Ishikawa (cell line): ENCODE measurements at regions not wholly inside any gene's neighbourhood (a gene's known extent, or its start where the extent isn't known, plus 50 kb on each side); places are given as distances from the start of the nearest gene placed in this dataset.

Experiments
- CEBPB ChIP-seq: IDR thresholded peaks from 2 replicates; pipeline ENCODE4 v1.6.1; 2012
- CREB1 ChIP-seq: IDR thresholded peaks from 2 replicates; pipeline ENCODE4 v1.6.1; 2012; ENCODE audit warnings: low read depth
- EGR1 ChIP-seq: IDR thresholded peaks from 2 replicates; pipeline ENCODE4 v1.6.1; 2012
- EP300 ChIP-seq: IDR thresholded peaks from 2 replicates; pipeline ENCODE4 v1.6.1; 2012; ENCODE audit warnings: borderline replicate concordance
- FOXM1 ChIP-seq: IDR thresholded peaks from 2 replicates; pipeline ENCODE4 v1.6.1; 2012; ENCODE audit warnings: low read depth, borderline replicate concordance
- MAX ChIP-seq: IDR thresholded peaks from 2 replicates; pipeline ENCODE4 v1.6.1; 2012
- NFIC ChIP-seq: IDR thresholded peaks from 2 replicates; pipeline ENCODE4 v1.6.1; 2012
- RAD21 ChIP-seq: IDR thresholded peaks from 2 replicates; pipeline ENCODE4 v1.6.1; 2012; ENCODE audit warnings: low read depth
- REST ChIP-seq: IDR thresholded peaks from 2 replicates; pipeline ENCODE4 v1.6.1; 2012; ENCODE audit warnings: low read depth, mild to moderate bottlenecking
- TAF1 ChIP-seq: IDR thresholded peaks from 2 replicates; pipeline ENCODE4 v1.6.1; 2012; ENCODE audit warnings: low read depth, mild to moderate bottlenecking
- TCF12 ChIP-seq: IDR thresholded peaks from 2 replicates; pipeline ENCODE4 v1.6.1; 2012; ENCODE audit warnings: low read depth
- TEAD4 ChIP-seq: IDR thresholded peaks from 2 replicates; pipeline ENCODE4 v1.6.1; 2012
- USF1 ChIP-seq: IDR thresholded peaks from 2 replicates; pipeline ENCODE4 v1.6.1; 2012
- YY1 ChIP-seq: IDR thresholded peaks from 2 replicates; pipeline ENCODE4 v1.6.1; 2012; ENCODE audit warnings: low read depth
- ZBTB7A ChIP-seq: IDR thresholded peaks from 2 replicates; pipeline ENCODE4 v1.6.1; 2012; ENCODE audit warnings: low read depth

- TF ChIP-seq RAD21 (no peak), TEAD4 (no peak)
These were observed 237.3 kb upstream of the SALL3 start for GRCh38 chr18:78742218-78742745.

- TF ChIP-seq YY1: no peak
- no peak for TF ChIP-seq CEBPB
- TF ChIP-seq RAD21: no peak
- TF ChIP-seq EGR1: no peak
- no peak for TF ChIP-seq FOXM1
- no peak for TF ChIP-seq TCF12
- TF ChIP-seq NFIC: no peak
- TF ChIP-seq REST: no peak
- TF ChIP-seq MAX: no peak
- TF ChIP-seq ZBTB7A: no peak
- no peak for TF ChIP-seq TAF1
- no peak for TF ChIP-seq EP300
- no peak for TF ChIP-seq TEAD4
- TF ChIP-seq CREB1: no peak
- no peak for TF ChIP-seq USF1
These were observed 236.5 kb upstream of the SALL3 start for GRCh38 chr18:78743078-78743477.

- no peak for TF ChIP-seq EGR1
- TF ChIP-seq TCF12: no peak
- TF ChIP-seq NFIC: no peak
- no peak for TF ChIP-seq CREB1
- TF ChIP-seq FOXM1: no peak
- TF ChIP-seq MAX: no peak
- no peak for TF ChIP-seq RAD21
- no peak for TF ChIP-seq REST
- TF ChIP-seq USF1: no peak
- TF ChIP-seq EP300: no peak
- no peak for TF ChIP-seq ZBTB7A
These were observed 228.0 kb upstream of the SALL3 start for GRCh38 chr18:78751664-78752063.

- TF ChIP-seq CEBPB (no peak), TCF12 (no peak), USF1 (no peak), EP300 (no peak), ZBTB7A (no peak), FOXM1 (no peak), RAD21 (no peak), EGR1 (no peak), TAF1 (no peak), REST (no peak), NFIC (no peak), CREB1 (no peak), YY1 (no peak)
These were observed 226.4 kb upstream of the SALL3 start for GRCh38 chr18:78753240-78753639.
